Choroid plexus epithelial cell (primary cell): ENCODE measurements at regions not wholly inside any gene's neighbourhood (a gene's known extent, or its start where the extent isn't known, plus 50 kb on each side); places are given as distances from the start of the nearest gene placed in this dataset.

Experiments used
- DNase-seq: peaks from one replicate; pipeline ENCODE4 v3.0.0-alpha.2; 2010; ENCODE audit warnings: low read depth
- H3K4me3 ChIP-seq: 2 replicates; pipeline ENCODE4 v1.5.1; 2011; ENCODE audit warnings: low read depth, mild to moderate bottlenecking, control low read depth, low read length, moderate library complexity
- CTCF ChIP-seq: conservative IDR thresholded peaks from 2 replicates; pipeline ENCODE4 v1.5.1; 2011; ENCODE audit warnings: low read depth, mild to moderate bottlenecking, control low read depth, inconsistent platforms, low read length, moderate library complexity

GRCh38 chr7:54345746-54346145 lies 196.4 kb upstream of the VSTM2A start:
- no peak overlapping the region for H3K4me3 ChIP-seq
- TF ChIP-seq CTCF = no peak
- no peak for DNase-seq

GRCh38 chr7:54349229-54349628 lies 192.9 kb upstream of the VSTM2A start:
- no peak overlapping the region for H3K4me3 ChIP-seq
- peak; percentile 1 for DNase-seq
- TF ChIP-seq CTCF = no peak

GRCh38 chr7:54354436-54354835 lies 187.7 kb upstream of the VSTM2A start:
- no peak for TF ChIP-seq CTCF
- no peak for DNase-seq
- H3K4me3 ChIP-seq = no peak overlapping the region

GRCh38 chr7:54355842-54356241 lies 186.3 kb upstream of the VSTM2A start:
- TF ChIP-seq CTCF = no peak
- no peak overlapping the region for H3K4me3 ChIP-seq
- no peak for DNase-seq

GRCh38 chr7:54360075-54360840 lies 181.9 kb upstream of the VSTM2A start:
- no peak for DNase-seq
- no peak overlapping the region for H3K4me3 ChIP-seq
- TF ChIP-seq CTCF = no peak

- no peak for DNase-seq
- no peak for TF ChIP-seq CTCF
Observed at GRCh38 chr7:54390565-54390964, 151.6 kb upstream of the VSTM2A start.

GRCh38 chr7:54392935-54393334 lies 149.2 kb upstream of the VSTM2A start:
- TF ChIP-seq CTCF = no peak
- DNase-seq = no peak
- no peak overlapping the region for H3K4me3 ChIP-seq

More at GRCh38 chr7:54390565-54390964, 151.6 kb upstream of the VSTM2A start:
- no peak overlapping the region for H3K4me3 ChIP-seq
